ENCODE measurements at regions not wholly inside any gene's neighbourhood (a gene's known extent, or its start where the extent isn't known, plus 50 kb on each side); places are given as distances from the start of the nearest gene placed in this dataset.

GRCh38 chr12:95393191-95393790 lies 80.7 kb upstream of the METAP2 start:
- no peak for TF ChIP-seq CTCF (IDR thresholded peaks at IDR 0.05)
- no peak for TF ChIP-seq POLR2A (IDR thresholded peaks at IDR 0.05)
